B cell (primary cell): ENCODE measurements at regions not wholly inside any gene's neighbourhood (a gene's known extent, or its start where the extent isn't known, plus 50 kb on each side); places are given as distances from the start of the nearest gene placed in this dataset.
A peak's percentile ranks its signal among the peaks of the same experiment; 100 is the strongest.

ENCODE experiments used
- ATAC-seq: fragments of 200-7000 bp; cut with Tn5 transposase; one replicate; pipeline ENCODE4 v1.10.0; 2021; ENCODE audit warnings: low read depth, mild to moderate bottlenecking, moderate number of reproducible peaks, moderate library complexity
- CTCF ChIA-PET: fragments of 350-600 bp; sonication (Branson Sonifier 250); formaldehyde crosslinking; loops from one replicate; lab custom pipeline; 2021; ENCODE audit warnings: antibody characterized with exemption, inconsistent platforms; lab: Charles Lee
- POLR2A ChIA-PET: fragments of 350-600 bp; sonication (Branson Sonifier 250); formaldehyde crosslinking; loops from one replicate; lab custom pipeline; 2021; ENCODE audit warnings: antibody characterized with exemption; lab: Charles Lee
- DNase-seq: peaks from one replicate; pipeline ENCODE4 v3.0.0; 2013
- H2AFZ ChIP-seq: 2 replicates; pipeline ENCODE4 v1.6.1; 2012; ENCODE audit warnings: mild to moderate bottlenecking, low read depth, low read length; ENCODE audit not compliant: insufficient read depth, poor library complexity, severe bottlenecking
- H3K27ac ChIP-seq, 2 donors: 1 replicate in 1 of 2; 2 replicates in 1 of 2; pipeline ENCODE4 v1.5.1; 2012 to 2013; ENCODE audit warnings: low read length in 2 of 2, mild to moderate bottlenecking in 2 of 2, moderate library complexity in 1 of 2
- H3K27me3 ChIP-seq, 4 experiments: fragments of 200-600 bp in 1 of 4; sonication (generic) in 1 of 4; replicated peaks in 1 of 4; 1 replicate in 2 of 4; 2 replicates in 2 of 4; pipeline versions ENCODE4 v1.6.1 to v1.7.0; 2013 to 2016; ENCODE audit warnings: low read length in 3 of 4, mild to moderate bottlenecking in 2 of 4, mixed read lengths in 1 of 4, moderate library complexity in 1 of 4; ENCODE audit not compliant: insufficient read depth in 4 of 4, control insufficient read depth in 3 of 4; ENCODE audit errors: control extremely low read depth in 1 of 4
- H3K36me3 ChIP-seq, 2 experiments: replicated peaks in 1 of 2; 1 replicate in 1 of 2; 2 replicates in 1 of 2; pipeline versions ENCODE4 v1.6.1 to v1.7.1; 2013; ENCODE audit warnings: low read length in 1 of 2; ENCODE audit not compliant: insufficient read depth in 2 of 2, control insufficient read depth in 1 of 2; ENCODE audit errors: control extremely low read depth in 1 of 2, extremely low read depth in 1 of 2
- H3K4me1 ChIP-seq, 2 donors: fragments of 200-600 bp in 1 of 2; sonication (generic) in 1 of 2; 1 replicate in 1 of 2; 2 replicates in 1 of 2; pipeline versions ENCODE4 v1.5.1 to v1.6.1; 2013 to 2017; ENCODE audit warnings: low read length in 2 of 2; ENCODE audit not compliant: control insufficient read depth in 2 of 2, insufficient read depth in 2 of 2
- H3K4me2 ChIP-seq: replicated peaks from 2 replicates; pipeline ENCODE3; 2012; ENCODE audit warnings: mild to moderate bottlenecking, low read depth, low read length; ENCODE audit not compliant: poor library complexity, severe bottlenecking
- H3K4me3 ChIP-seq, 5 experiments: fragments of 200-600 bp in 1 of 5; sonication (generic) in 1 of 5; 1 replicate in 3 of 5; 2 replicates in 2 of 5; pipeline versions ENCODE4 v1.5.1 to v1.7.0; 2011 to 2016; ENCODE audit warnings: low read length in 4 of 5, mild to moderate bottlenecking in 4 of 5, low read depth in 2 of 5, control low read depth in 1 of 5, moderate library complexity in 1 of 5; ENCODE audit not compliant: insufficient read depth in 1 of 5; ENCODE audit errors: control extremely low read depth in 1 of 5, extremely low read depth in 1 of 5
- H3K79me2 ChIP-seq: fragments of 200-600 bp; sonication (generic); one replicate; pipeline ENCODE4 v1.6.0; 2016; ENCODE audit warnings: low read length; ENCODE audit not compliant: control insufficient read depth, insufficient read depth
- H3K9ac ChIP-seq: fragments of 200-600 bp; sonication (generic); 2 replicates; pipeline ENCODE4 v1.6.1; 2017; ENCODE audit warnings: mild to moderate bottlenecking, low read length, moderate library complexity
- H3K9me3 ChIP-seq, 3 donors: one replicate each; pipeline versions ENCODE4 v1.6.1 to v1.7.1; 2013; ENCODE audit warnings: low read length in 2 of 3; ENCODE audit not compliant: control insufficient read depth in 2 of 3, insufficient read depth in 1 of 3; ENCODE audit errors: control extremely low read depth in 1 of 3
- H4K20me1 ChIP-seq: 2 replicates; pipeline ENCODE4 v1.6.0; 2012; ENCODE audit warnings: mild to moderate bottlenecking, low read length; ENCODE audit not compliant: insufficient read depth, control insufficient read depth, poor library complexity, severe bottlenecking
- H3K27ac Mint-ChIP-seq: one replicate; pipeline ENCODE4 v1.8.0; 2021; ENCODE audit warnings: mixed read lengths
- H3K27me3 Mint-ChIP-seq: one replicate; pipeline ENCODE4 v1.8.0; 2021; ENCODE audit warnings: mixed read lengths
- H3K4me1 Mint-ChIP-seq: one replicate; pipeline ENCODE4 v1.8.0; 2021; ENCODE audit warnings: mixed read lengths
- H3K4me3 Mint-ChIP-seq: one replicate; pipeline ENCODE4 v1.8.0; 2021; ENCODE audit warnings: mixed read lengths
- H3K9me3 Mint-ChIP-seq: one replicate; pipeline ENCODE4 v1.8.0; 2022; ENCODE audit warnings: mixed read lengths; ENCODE audit not compliant: insufficient read depth
- EZH2 ChIP-seq: IDR thresholded peaks from 2 replicates; pipeline ENCODE4 v1.6.1; 2012; ENCODE audit warnings: borderline replicate concordance, low read depth, mild to moderate bottlenecking, moderate library complexity, low read length; ENCODE audit not compliant: insufficient read depth, poor library complexity, severe bottlenecking
- WGBS: methylation state at CpG from one replicate; pipeline ENCODE4 v1.1.5; 2013; ENCODE audit warnings: missing lambda C conversion rate; ENCODE audit not compliant: insufficient coverage; 5-methylcytosine and 5-hydroxymethylcytosine counted together
- intact Hi-C: fragments of 100-400 bp; cut with micrococcal nuclease; formaldehyde crosslinking; loops from one replicate; pipeline ENCODE4 v1.10.0; 2022
- TF ChIP-seq, protein P1 (sequence below): fragments of 200-600 bp; IDR thresholded peaks from one replicate; pipeline ENCODE4 v1.8.0; 2022; ENCODE audit warnings: antibody characterized with exemption, mild to moderate bottlenecking

DNA sequence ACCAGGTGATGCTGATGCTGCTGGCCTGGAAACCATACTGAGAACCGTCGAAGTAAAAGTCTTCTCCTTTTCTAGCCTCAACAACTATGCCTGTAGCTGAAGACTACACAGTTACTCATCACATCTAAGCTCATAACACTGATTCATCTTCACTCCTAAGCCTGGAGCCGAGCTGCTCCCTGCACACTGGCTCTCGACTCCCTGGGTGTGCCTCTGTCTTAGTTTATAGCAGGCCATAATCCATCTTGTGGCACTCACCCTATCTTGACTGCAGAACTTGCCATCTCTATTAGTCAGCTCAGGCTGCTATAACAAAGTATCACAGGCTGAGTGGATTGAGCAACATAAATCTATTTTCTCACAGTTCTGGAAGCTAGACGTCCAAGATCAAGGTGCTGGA lies 191.0 kb downstream of the UNC5CL start:
- Mint-ChIP-seq H3K4me1 (peaks cover 4% of the 10 kb centered on the region), H3K27me3 (peaks cover 35% of the 10 kb centered on the region), H3K9me3 (no peaks in the 10 kb centered on the region), H3K27ac (no peak overlapping the region), H3K4me3 (no peak overlapping the region)
- no peak overlapping the region for H2AFZ ChIP-seq
- peaks cover 0 to 3% (median 0%) of the 10 kb centered on the region in 4 experiments for H3K27me3 ChIP-seq
- DNase-seq (no peak), ATAC-seq (no peak)
- H3K4me3 ChIP-seq = no peak overlapping the region
- CTCF ChIA-PET = interaction anchor here (0.9 kb wide), 1 partner anchor 12 kb away, joined by 3 read pairs; no protein-coding TSS in a partner anchor
- POLR2A ChIA-PET = no interaction called here
- H3K9me3 ChIP-seq = no peaks in the 10 kb centered on the region
- no peak overlapping the region for H3K27ac ChIP-seq
- TF ChIP-seq, protein P1, sequence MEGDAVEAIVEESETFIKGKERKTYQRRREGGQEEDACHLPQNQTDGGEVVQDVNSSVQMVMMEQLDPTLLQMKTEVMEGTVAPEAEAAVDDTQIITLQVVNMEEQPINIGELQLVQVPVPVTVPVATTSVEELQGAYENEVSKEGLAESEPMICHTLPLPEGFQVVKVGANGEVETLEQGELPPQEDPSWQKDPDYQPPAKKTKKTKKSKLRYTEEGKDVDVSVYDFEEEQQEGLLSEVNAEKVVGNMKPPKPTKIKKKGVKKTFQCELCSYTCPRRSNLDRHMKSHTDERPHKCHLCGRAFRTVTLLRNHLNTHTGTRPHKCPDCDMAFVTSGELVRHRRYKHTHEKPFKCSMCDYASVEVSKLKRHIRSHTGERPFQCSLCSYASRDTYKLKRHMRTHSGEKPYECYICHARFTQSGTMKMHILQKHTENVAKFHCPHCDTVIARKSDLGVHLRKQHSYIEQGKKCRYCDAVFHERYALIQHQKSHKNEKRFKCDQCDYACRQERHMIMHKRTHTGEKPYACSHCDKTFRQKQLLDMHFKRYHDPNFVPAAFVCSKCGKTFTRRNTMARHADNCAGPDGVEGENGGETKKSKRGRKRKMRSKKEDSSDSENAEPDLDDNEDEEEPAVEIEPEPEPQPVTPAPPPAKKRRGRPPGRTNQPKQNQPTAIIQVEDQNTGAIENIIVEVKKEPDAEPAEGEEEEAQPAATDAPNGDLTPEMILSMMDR = no peak
- no peak overlapping the region for H3K9ac ChIP-seq
- H4K20me1 ChIP-seq = no peaks in the 10 kb centered on the region
- no peaks in the 10 kb centered on the region for H3K79me2 ChIP-seq
- 86% methylated on average over 5 of the region's 5 CpGs for WGBS
- H3K36me3 ChIP-seq = no peaks in the 10 kb centered on the region
- H3K4me1 ChIP-seq = peaks cover 0 to 3% of the 10 kb centered on the region in 2 donors
- intact Hi-C loops = no loop called here
- no peak overlapping the region for H3K4me2 ChIP-seq

DNA sequence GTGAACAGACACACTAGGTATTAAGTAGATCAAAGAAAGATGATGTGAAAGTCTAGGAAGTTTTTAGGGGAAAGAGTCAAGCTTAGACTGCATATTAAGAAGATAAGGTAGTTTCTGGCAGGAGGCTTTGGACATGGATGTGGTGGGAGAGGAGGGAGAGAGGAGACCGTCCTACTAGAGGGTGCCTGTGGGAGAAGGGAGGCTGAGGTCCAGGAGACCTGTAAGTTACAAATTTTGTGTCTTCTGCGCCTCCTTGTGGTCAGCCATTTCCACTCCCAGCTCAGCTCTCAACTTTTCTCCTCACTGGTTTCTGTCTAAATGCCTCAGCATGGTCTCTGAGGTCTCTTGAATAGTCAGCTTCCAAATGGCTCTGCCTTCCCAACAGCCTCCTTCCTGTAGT lies 193.5 kb downstream of the UNC5CL start:
- no peak overlapping the region for H3K4me3 ChIP-seq
- DNase-seq = peak; percentile 38
- intact Hi-C loops = no loop called here
- no peak overlapping the region for H2AFZ ChIP-seq
- WGBS = 60% methylated on average over 1 of the region's 2 CpGs
- H3K27me3 ChIP-seq = no peaks in the 10 kb centered on the region
- H3K9me3 Mint-ChIP-seq = no peaks in the 10 kb centered on the region
- H3K79me2 ChIP-seq = no peaks in the 10 kb centered on the region
- peaks cover 39% of the 10 kb centered on the region for H3K27me3 Mint-ChIP-seq
- POLR2A ChIA-PET = no interaction called here
- H3K9ac ChIP-seq = no peak overlapping the region
- no peak overlapping the region for H3K27ac Mint-ChIP-seq
- no peaks in the 10 kb centered on the region for H4K20me1 ChIP-seq
- ATAC-seq = no peak
- CTCF ChIA-PET = interaction anchor here (1.0 kb wide), 2 partner anchors 8 to 1497 kb away, joined by 3 read pairs; no protein-coding TSS in a partner anchor
- no peaks in the 10 kb centered on the region for H3K4me1 ChIP-seq
- H3K36me3 ChIP-seq = no peaks in the 10 kb centered on the region
- no peak overlapping the region for H3K4me2 ChIP-seq
- H3K4me3 Mint-ChIP-seq = no peak overlapping the region
- H3K9me3 ChIP-seq = no peaks in the 10 kb centered on the region
- no peak overlapping the region for H3K27ac ChIP-seq
- no peak for TF ChIP-seq EZH2
- TF ChIP-seq, protein P1 = peak; percentile 31
- no peaks in the 10 kb centered on the region for H3K4me1 Mint-ChIP-seq
